ENCODE measurements at regions not wholly inside any gene's neighbourhood (a gene's known extent, or its start where the extent isn't known, plus 50 kb on each side); places are given as distances from the start of the nearest gene placed in this dataset.
"Not testable (repeated sequence)": the region's sequence is repeated elsewhere in the genome, so short reads cannot be mapped to it uniquely, and the experiment has no call there.

- H3K27ac ChIP-seq (ENCODE audit: low read depth, low read length), result no peak overlapping the region
- H3K27me3 ChIP-seq (ENCODE audit: control insufficient read depth, insufficient read depth, low read length), result no peaks in the 10 kb centered on the region
- peaks cover 3% of the 10 kb centered on the region for H3K4me1 ChIP-seq (ENCODE audit: control insufficient read depth, insufficient read depth, low read length)
- no peak overlapping the region for H3K4me3 ChIP-seq (ENCODE audit: low read length)
- no peaks in the 10 kb centered on the region for H3K36me3 ChIP-seq (ENCODE audit: control insufficient read depth, insufficient read depth, low read length)
- no peak overlapping the region for H3K9ac ChIP-seq (ENCODE audit: low read length)
Measured at GRCh38 chr1:219325368-219325742, 151.7 kb downstream of the LYPLAL1 start.

GRCh38 chr1:219324629-219325367 lies 151.1 kb downstream of the LYPLAL1 start:
- peaks cover 3% of the 10 kb centered on the region for H3K4me1 ChIP-seq (ENCODE audit: control insufficient read depth, insufficient read depth, low read length)
- no peak overlapping the region for H3K9ac ChIP-seq (ENCODE audit: low read length)
- H3K27me3 ChIP-seq (ENCODE audit: control insufficient read depth, insufficient read depth, low read length), result no peaks in the 10 kb centered on the region

GRCh38 chr1:219324171-219324570 lies 150.5 kb downstream of the LYPLAL1 start:
- Histone ChIP-seq H3K4me1 (ENCODE audit: control insufficient read depth, insufficient read depth, low read length) (peaks cover 3% of the 10 kb centered on the region), H3K27me3 (ENCODE audit: control insufficient read depth, insufficient read depth, low read length) (no peaks in the 10 kb centered on the region), H3K27ac (ENCODE audit: low read depth, low read length) (no peak overlapping the region), H3K36me3 (ENCODE audit: control insufficient read depth, insufficient read depth, low read length) (no peaks in the 10 kb centered on the region), H3K9ac (ENCODE audit: low read length) (no peak overlapping the region), H3K4me3 (ENCODE audit: low read length) (no peak overlapping the region)

More at GRCh38 chr1:219324629-219325367, 151.1 kb downstream of the LYPLAL1 start:
- no peak overlapping the region for H3K4me3 ChIP-seq (ENCODE audit: low read length)
- no peaks in the 10 kb centered on the region for H3K36me3 ChIP-seq (ENCODE audit: control insufficient read depth, insufficient read depth, low read length)
- H3K27ac ChIP-seq (ENCODE audit: low read depth, low read length), result no peak overlapping the region

DNA sequence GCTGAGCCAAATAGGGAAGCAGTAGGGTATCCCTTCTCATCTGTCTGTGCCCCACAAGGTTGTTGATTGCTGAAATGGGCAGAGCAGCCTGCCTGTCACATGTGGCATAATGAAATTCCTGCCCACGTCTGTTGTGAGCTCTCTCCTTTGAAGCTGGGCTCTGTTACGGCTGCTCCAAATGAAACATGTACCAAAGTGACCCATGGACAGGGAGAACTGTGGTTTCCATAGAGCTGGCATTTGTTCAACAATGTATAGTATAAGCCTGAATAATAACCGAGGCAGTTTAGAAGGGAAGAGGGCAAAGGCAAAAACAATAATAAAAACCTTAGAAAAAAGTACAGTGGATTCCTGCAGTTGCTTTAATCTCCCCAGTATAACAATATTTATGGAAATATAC lies 149.7 kb downstream of the LYPLAL1 start:
- Histone ChIP-seq H3K27me3 (ENCODE audit: control insufficient read depth, insufficient read depth, low read length) (no peaks in the 10 kb centered on the region), H3K4me1 (ENCODE audit: control insufficient read depth, insufficient read depth, low read length) (peaks cover 3% of the 10 kb centered on the region), H3K4me3 (ENCODE audit: low read length) (no peak overlapping the region), H3K27ac (ENCODE audit: low read depth, low read length) (no peak overlapping the region), H3K9ac (ENCODE audit: low read length) (no peak overlapping the region), H3K36me3 (ENCODE audit: control insufficient read depth, insufficient read depth, low read length) (no peaks in the 10 kb centered on the region)

- no peak overlapping the region for H3K4me3 ChIP-seq (ENCODE audit: low read length)
- no peaks in the 10 kb centered on the region for H3K36me3 ChIP-seq (ENCODE audit: control insufficient read depth, insufficient read depth, low read length)
- no peaks in the 10 kb centered on the region for H3K27me3 ChIP-seq (ENCODE audit: control insufficient read depth, insufficient read depth, low read length)
- no peak overlapping the region for H3K27ac ChIP-seq (ENCODE audit: low read depth, low read length)
- no peak overlapping the region for H3K9ac ChIP-seq (ENCODE audit: low read length)
- peaks cover 3% of the 10 kb centered on the region for H3K4me1 ChIP-seq (ENCODE audit: control insufficient read depth, insufficient read depth, low read length)
Measured at GRCh38 chr1:219322766-219323165, 149.1 kb downstream of the LYPLAL1 start.

DNA sequence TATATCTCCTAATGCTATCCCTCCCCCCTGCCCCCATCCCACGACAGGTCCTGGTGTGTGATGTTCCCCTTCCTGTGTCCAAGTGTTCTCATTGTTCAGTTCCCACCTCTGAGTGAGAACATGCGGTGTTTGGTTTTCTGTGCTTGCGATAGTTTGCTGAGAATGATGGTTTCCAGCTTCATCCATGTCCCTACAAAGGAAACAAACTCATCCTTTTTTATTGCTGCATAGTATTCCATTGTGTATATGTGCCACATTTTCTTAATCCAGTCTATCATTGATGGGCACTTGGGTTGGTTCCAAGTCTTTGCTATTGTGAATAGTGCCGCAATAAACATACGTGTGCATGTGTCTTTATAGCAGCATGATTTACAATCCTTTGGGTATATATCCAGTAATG lies 146.9 kb downstream of the LYPLAL1 start:
- H3K9ac ChIP-seq (ENCODE audit: low read length); H3K4me3 ChIP-seq (ENCODE audit: low read length); H3K27me3 ChIP-seq (ENCODE audit: control insufficient read depth, insufficient read depth, low read length); H3K27ac ChIP-seq (ENCODE audit: low read depth, low read length); H3K4me1 ChIP-seq (ENCODE audit: control insufficient read depth, insufficient read depth, low read length); H3K36me3 ChIP-seq (ENCODE audit: control insufficient read depth, insufficient read depth, low read length): not testable (repeated sequence)

GRCh38 chr1:219318826-219319225 lies 145.1 kb downstream of the LYPLAL1 start:
- Histone ChIP-seq H3K27me3 (ENCODE audit: control insufficient read depth, insufficient read depth, low read length) (no peaks in the 10 kb centered on the region), H3K4me1 (ENCODE audit: control insufficient read depth, insufficient read depth, low read length) (peaks cover 3% of the 10 kb centered on the region), H3K9ac (ENCODE audit: low read length) (no peak overlapping the region), H3K36me3 (ENCODE audit: control insufficient read depth, insufficient read depth, low read length) (no peaks in the 10 kb centered on the region), H3K4me3 (ENCODE audit: low read length) (no peak overlapping the region), H3K27ac (ENCODE audit: low read depth, low read length) (no peak overlapping the region)

GRCh38 chr1:219317762-219318353 lies 144.2 kb downstream of the LYPLAL1 start:
- Histone ChIP-seq H3K4me3 (ENCODE audit: low read length) (no peak overlapping the region), H3K9ac (ENCODE audit: low read length) (no peak overlapping the region), H3K27me3 (ENCODE audit: control insufficient read depth, insufficient read depth, low read length) (no peaks in the 10 kb centered on the region), H3K4me1 (ENCODE audit: control insufficient read depth, insufficient read depth, low read length) (peaks cover 3% of the 10 kb centered on the region), H3K36me3 (ENCODE audit: control insufficient read depth, insufficient read depth, low read length) (no peaks in the 10 kb centered on the region), H3K27ac (ENCODE audit: low read depth, low read length) (no peak overlapping the region)

GRCh38 chr1:219316066-219316465 lies 142.4 kb downstream of the LYPLAL1 start:
- H3K27me3 ChIP-seq (ENCODE audit: control insufficient read depth, insufficient read depth, low read length), result no peaks in the 10 kb centered on the region
- no peak overlapping the region for H3K4me3 ChIP-seq (ENCODE audit: low read length)
- no peaks in the 10 kb centered on the region for H3K4me1 ChIP-seq (ENCODE audit: control insufficient read depth, insufficient read depth, low read length)
- no peak overlapping the region for H3K9ac ChIP-seq (ENCODE audit: low read length)
- no peaks in the 10 kb centered on the region for H3K36me3 ChIP-seq (ENCODE audit: control insufficient read depth, insufficient read depth, low read length)
- H3K27ac ChIP-seq (ENCODE audit: low read depth, low read length), result no peak overlapping the region

DNA sequence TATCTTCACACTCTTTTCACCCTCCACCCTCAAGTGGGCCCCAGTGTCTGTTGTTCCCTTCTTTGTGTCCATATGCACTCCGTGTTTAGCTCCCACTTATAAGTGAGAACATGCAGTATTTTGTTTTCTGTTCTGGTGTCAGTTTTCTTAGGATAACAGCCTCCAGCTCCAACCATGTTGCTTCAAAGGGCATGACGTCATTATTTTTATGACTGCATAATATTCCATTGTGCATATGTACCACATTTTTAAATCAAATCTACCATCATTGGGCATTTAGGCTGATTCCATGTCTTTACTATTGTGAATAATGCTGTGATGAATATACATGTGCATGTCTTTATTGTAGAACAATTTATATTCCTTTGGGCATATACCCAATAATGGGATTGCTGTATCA lies 140.3 kb downstream of the LYPLAL1 start:
- Histone ChIP-seq H3K9ac (ENCODE audit: low read length) (no peak overlapping the region), H3K4me3 (ENCODE audit: low read length) (no peak overlapping the region), H3K36me3 (ENCODE audit: control insufficient read depth, insufficient read depth, low read length) (no peaks in the 10 kb centered on the region), H3K4me1 (ENCODE audit: control insufficient read depth, insufficient read depth, low read length) (no peaks in the 10 kb centered on the region), H3K27me3 (ENCODE audit: control insufficient read depth, insufficient read depth, low read length) (no peaks in the 10 kb centered on the region), H3K27ac (ENCODE audit: low read depth, low read length) (no peak overlapping the region)

DNA sequence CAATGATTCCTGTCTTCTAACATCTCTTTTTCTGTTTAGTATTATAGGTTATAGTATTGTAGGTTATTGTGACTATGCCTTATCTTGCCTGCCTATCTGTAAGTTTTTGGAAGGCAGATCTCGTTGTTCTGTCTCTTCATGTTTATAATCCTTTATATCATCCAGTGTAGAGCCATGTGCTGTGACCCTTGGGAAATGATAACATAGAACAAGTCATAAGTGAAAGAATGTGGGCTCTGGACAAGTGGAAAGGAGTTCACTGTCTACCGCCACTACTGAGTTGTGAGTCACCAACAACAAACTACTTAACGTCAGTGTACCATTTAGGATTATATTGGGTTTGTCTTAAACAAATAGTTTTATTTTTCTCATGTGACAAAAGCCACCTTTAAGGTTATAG lies 139.3 kb downstream of the LYPLAL1 start:
- Histone ChIP-seq H3K4me1 (ENCODE audit: control insufficient read depth, insufficient read depth, low read length) (no peaks in the 10 kb centered on the region), H3K27me3 (ENCODE audit: control insufficient read depth, insufficient read depth, low read length) (no peaks in the 10 kb centered on the region), H3K36me3 (ENCODE audit: control insufficient read depth, insufficient read depth, low read length) (no peaks in the 10 kb centered on the region), H3K9ac (ENCODE audit: low read length) (no peak overlapping the region), H3K27ac (ENCODE audit: low read depth, low read length) (no peak overlapping the region), H3K4me3 (ENCODE audit: low read length) (no peak overlapping the region)

DNA sequence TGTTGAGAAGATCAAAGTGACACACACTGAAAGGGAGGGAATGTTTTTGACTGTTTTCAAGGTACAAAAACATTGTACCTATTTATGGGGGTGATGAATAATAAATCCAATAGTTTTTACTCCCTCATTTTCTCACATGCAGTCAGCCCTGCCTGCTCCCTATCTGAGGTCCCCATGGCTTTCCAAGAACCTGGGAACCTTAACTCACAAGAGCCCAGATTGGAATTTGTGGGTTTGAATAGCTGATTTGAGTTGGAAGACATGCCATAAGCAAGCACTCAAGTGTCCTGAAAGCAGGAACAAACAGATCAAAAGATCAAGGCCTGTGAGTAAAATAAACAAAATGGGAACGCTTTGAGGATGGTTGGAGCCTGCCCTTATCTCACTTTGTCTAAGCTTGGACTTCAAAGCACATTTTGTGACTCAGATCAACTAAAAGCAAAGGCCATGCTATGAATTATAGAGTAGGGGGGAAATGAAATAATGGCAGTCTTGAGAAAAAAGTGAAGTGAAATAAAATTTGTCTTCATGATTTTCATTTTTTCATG lies 136.6 kb downstream of the LYPLAL1 start:
- no peak overlapping the region for H3K27ac ChIP-seq (ENCODE audit: low read depth, low read length)
- no peak overlapping the region for H3K4me3 ChIP-seq (ENCODE audit: low read length)
- H3K4me1 ChIP-seq (ENCODE audit: control insufficient read depth, insufficient read depth, low read length), result no peaks in the 10 kb centered on the region
- no peak overlapping the region for H3K9ac ChIP-seq (ENCODE audit: low read length)
- no peaks in the 10 kb centered on the region for H3K36me3 ChIP-seq (ENCODE audit: control insufficient read depth, insufficient read depth, low read length)
- H3K27me3 ChIP-seq (ENCODE audit: control insufficient read depth, insufficient read depth, low read length), result no peaks in the 10 kb centered on the region

- no peaks in the 10 kb centered on the region for H3K36me3 ChIP-seq (ENCODE audit: control insufficient read depth, insufficient read depth, low read length)
- H3K9ac ChIP-seq (ENCODE audit: low read length), result no peak overlapping the region
Measured at GRCh38 chr1:219308367-219308766, 134.7 kb downstream of the LYPLAL1 start.

More at GRCh38 chr1:219308367-219308766, 134.7 kb downstream of the LYPLAL1 start:
- H3K4me3 ChIP-seq (ENCODE audit: low read length), result no peak overlapping the region
- no peaks in the 10 kb centered on the region for H3K4me1 ChIP-seq (ENCODE audit: control insufficient read depth, insufficient read depth, low read length)
- H3K27me3 ChIP-seq (ENCODE audit: control insufficient read depth, insufficient read depth, low read length), result no peaks in the 10 kb centered on the region
- H3K27ac ChIP-seq (ENCODE audit: low read depth, low read length), result no peak overlapping the region

All from rectal smooth muscle tissue (tissue), 1 donor.